IPS-NIHi11 (cell line): ENCODE measurements at regions not wholly inside any gene's neighbourhood (a gene's known extent, or its start where the extent isn't known, plus 50 kb on each side); places are given as distances from the start of the nearest gene placed in this dataset.
A peak's percentile ranks its signal among the peaks of the same experiment; 100 is the strongest.

Source experiments
- DNase-seq: peaks from one replicate; pipeline ENCODE4 v3.0.0; 2012; ENCODE audit warnings: mixed read lengths, low spot score

- no peak for DNase-seq
These were observed 71.0 kb upstream of the WDR26 start for GRCh38 chr1:224505454-224506093.

- DNase-seq, result no peak
These were observed 71.7 kb upstream of the WDR26 start for GRCh38 chr1:224506141-224506814.

- DNase-seq, result no peak
These were observed 73.3 kb upstream of the WDR26 start for GRCh38 chr1:224507771-224508523.

GRCh38 chr1:224509907-224510306, 75.3 kb upstream of the WDR26 start:
- no peak for DNase-seq

GRCh38 chr1:224510880-224511645, 76.5 kb upstream of the WDR26 start:
- DNase-seq, result no peak

- no peak for DNase-seq
These were observed 78.1 kb upstream of the WDR26 start for GRCh38 chr1:224512600-224513151.

GRCh38 chr1:224513383-224513782, 78.8 kb upstream of the WDR26 start:
- DNase-seq, result no peak

- DNase-seq, result peak; percentile 93
These were observed 79.2 kb upstream of the WDR26 start for GRCh38 chr1:224513787-224514209.

- DNase-seq, result no peak
These were observed 82.6 kb upstream of the WDR26 start for GRCh38 chr1:224517171-224517570.

- no peak for DNase-seq
These were observed 83.9 kb upstream of the WDR26 start for GRCh38 chr1:224518528-224518927.

- DNase-seq, result no peak
These were observed 85.3 kb upstream of the WDR26 start for GRCh38 chr1:224519874-224520273.

- DNase-seq, result no peak
These were observed 86.2 kb upstream of the WDR26 start for GRCh38 chr1:224520808-224521207.

GRCh38 chr1:224521904-224522734, 87.5 kb upstream of the WDR26 start:
- no peak for DNase-seq

- DNase-seq, result no peak
These were observed 89.1 kb upstream of the WDR26 start for GRCh38 chr1:224523676-224524075.

GRCh38 chr1:224524679-224525078, 90.1 kb upstream of the WDR26 start:
- DNase-seq, result no peak

GRCh38 chr1:224525411-224526040, 90.6 kb upstream of the CNIH3 start:
- DNase-seq, result no peak

- DNase-seq, result no peak
These were observed 89.3 kb upstream of the CNIH3 start for GRCh38 chr1:224526771-224527170.

GRCh38 chr1:224528900-224529299, 87.2 kb upstream of the CNIH3 start:
- no peak for DNase-seq

- DNase-seq, result no peak
These were observed 86.3 kb upstream of the CNIH3 start for GRCh38 chr1:224529844-224530243.

- DNase-seq, result no peak
These were observed 82.6 kb upstream of the CNIH3 start for GRCh38 chr1:224533517-224533916.

- no peak for DNase-seq
These were observed 81.4 kb upstream of the CNIH3 start for GRCh38 chr1:224534731-224535130.
